ENCODE measurements at regions not wholly inside any gene's neighbourhood (a gene's known extent, or its start where the extent isn't known, plus 50 kb on each side); places are given as distances from the start of the nearest gene placed in this dataset.
A peak's percentile ranks its signal among the peaks of the same experiment; 100 is the strongest.

- Histone ChIP-seq H2AFZ (ENCODE audit: low read length) (no peak overlapping the region), H3K36me3 (ENCODE audit: insufficient read depth, low read length) (no peaks in the 10 kb centered on the region), H3K27me3 (ENCODE audit: insufficient read depth, low read length) (no peaks in the 10 kb centered on the region), H3K9me3 (ENCODE audit: low read depth, low read length) (no peaks in the 10 kb centered on the region), H3K27ac (ENCODE audit: low read depth, low read length) (no peak overlapping the region), H3K4me2 (ENCODE audit: insufficient read depth, low read length) (no peak overlapping the region), H4K20me1 (ENCODE audit: insufficient read depth, low read length) (no peaks in the 10 kb centered on the region), H3K4me3 (ENCODE audit: insufficient read depth, low read length) (no peak overlapping the region), H3K4me1 (ENCODE audit: insufficient read depth, low read length) (no peaks in the 10 kb centered on the region), H3K79me2 (ENCODE audit: insufficient read depth, low read length) (no peaks in the 10 kb centered on the region)
- no peak for TF ChIP-seq CTCF (IDR thresholded peaks at IDR 0.05; ENCODE audit: extremely low read depth, low read depth, low read length)
- DNase-seq (ENCODE audit: insufficient read length, low spot score, missing footprints) = no peak
Observed at GRCh38 chr16:59201160-59201559, 467.0 kb upstream of the GOT2 start.

GRCh38 chr16:59198487-59198886 is 464.4 kb upstream of the GOT2 start:
- no peaks in the 10 kb centered on the region for H3K36me3 ChIP-seq (ENCODE audit: insufficient read depth, low read length)
- H2AFZ ChIP-seq (ENCODE audit: low read length) = no peak overlapping the region
- H3K27ac ChIP-seq (ENCODE audit: low read depth, low read length) = no peak overlapping the region
- no peaks in the 10 kb centered on the region for H3K4me1 ChIP-seq (ENCODE audit: insufficient read depth, low read length)
- H3K4me2 ChIP-seq (ENCODE audit: insufficient read depth, low read length) = no peak overlapping the region
- no peak overlapping the region for H3K4me3 ChIP-seq (ENCODE audit: insufficient read depth, low read length)
- no peak for TF ChIP-seq CTCF (IDR thresholded peaks at IDR 0.05; ENCODE audit: extremely low read depth, low read depth, low read length)
- H3K79me2 ChIP-seq (ENCODE audit: insufficient read depth, low read length) = no peaks in the 10 kb centered on the region
- DNase-seq (ENCODE audit: insufficient read length, low spot score, missing footprints) = peak; percentile 9
- H3K9me3 ChIP-seq (ENCODE audit: low read depth, low read length) = no peaks in the 10 kb centered on the region
- H3K27me3 ChIP-seq (ENCODE audit: insufficient read depth, low read length) = no peaks in the 10 kb centered on the region
- H4K20me1 ChIP-seq (ENCODE audit: insufficient read depth, low read length) = no peaks in the 10 kb centered on the region

- H3K4me1 ChIP-seq (ENCODE audit: insufficient read depth, low read length) = no peaks in the 10 kb centered on the region
- H3K27me3 ChIP-seq (ENCODE audit: insufficient read depth, low read length) = no peaks in the 10 kb centered on the region
- no peaks in the 10 kb centered on the region for H3K9me3 ChIP-seq (ENCODE audit: low read depth, low read length)
- no peaks in the 10 kb centered on the region for H4K20me1 ChIP-seq (ENCODE audit: insufficient read depth, low read length)
- no peaks in the 10 kb centered on the region for H3K36me3 ChIP-seq (ENCODE audit: insufficient read depth, low read length)
- no peak for TF ChIP-seq CTCF (IDR thresholded peaks at IDR 0.05; ENCODE audit: extremely low read depth, low read depth, low read length)
- H3K27ac ChIP-seq (ENCODE audit: low read depth, low read length) = no peak overlapping the region
- H3K4me3 ChIP-seq (ENCODE audit: insufficient read depth, low read length) = no peak overlapping the region
- no peak overlapping the region for H3K4me2 ChIP-seq (ENCODE audit: insufficient read depth, low read length)
- no peak for DNase-seq (ENCODE audit: insufficient read length, low spot score, missing footprints)
- H3K79me2 ChIP-seq (ENCODE audit: insufficient read depth, low read length) = no peaks in the 10 kb centered on the region
- H2AFZ ChIP-seq (ENCODE audit: low read length) = no peak overlapping the region
Observed at GRCh38 chr16:59195242-59195641, 461.1 kb upstream of the GOT2 start.

- Histone ChIP-seq H3K36me3 (ENCODE audit: insufficient read depth, low read length) (no peaks in the 10 kb centered on the region), H3K79me2 (ENCODE audit: insufficient read depth, low read length) (no peaks in the 10 kb centered on the region), H3K4me2 (ENCODE audit: insufficient read depth, low read length) (no peak overlapping the region), H4K20me1 (ENCODE audit: insufficient read depth, low read length) (no peaks in the 10 kb centered on the region), H3K27me3 (ENCODE audit: insufficient read depth, low read length) (no peaks in the 10 kb centered on the region), H3K9me3 (ENCODE audit: low read depth, low read length) (no peaks in the 10 kb centered on the region), H3K4me1 (ENCODE audit: insufficient read depth, low read length) (no peaks in the 10 kb centered on the region), H3K4me3 (ENCODE audit: insufficient read depth, low read length) (no peak overlapping the region), H2AFZ (ENCODE audit: low read length) (no peak overlapping the region), H3K27ac (ENCODE audit: low read depth, low read length) (no peak overlapping the region)
- TF ChIP-seq CTCF (IDR thresholded peaks at IDR 0.05; ENCODE audit: extremely low read depth, low read depth, low read length) = no peak
- no peak for DNase-seq (ENCODE audit: insufficient read length, low spot score, missing footprints)
Observed at GRCh38 chr16:59193637-59194036, 459.5 kb upstream of the GOT2 start.
